Heart left ventricle (tissue), 16 donors: ENCODE measurements at regions not wholly inside any gene's neighbourhood (a gene's known extent, or its start where the extent isn't known, plus 50 kb on each side); places are given as distances from the start of the nearest gene placed in this dataset.

Experiments
- ATAC-seq, 4 donors: fragments of 200-7000 bp; cut with Tn5 transposase; one replicate each; pipeline ENCODE4 v1.9.1; 2020 to 2022; ENCODE audit warnings: moderate library complexity in 4 of 4, mild to moderate bottlenecking in 3 of 4, moderate number of reproducible peaks in 1 of 4
- DNase-seq, 5 donors: peaks; one replicate each; pipeline ENCODE4 v3.0.0-alpha.2; 2020
- H3K27ac ChIP-seq, 12 donors: fragments of 200-600 bp; sonication (generic) in 4 of 12; one replicate each; pipeline versions ENCODE4 v1.5.0 to v1.8.0; 2016 to 2022; ENCODE audit warnings: mild to moderate bottlenecking in 2 of 12
- H3K27me3 ChIP-seq, 9 donors: fragments of 200-600 bp; sonication (generic) in 2 of 9; one replicate each; pipeline versions ENCODE4 v1.5.1 to v1.8.0; 2016 to 2022; ENCODE audit warnings: mild to moderate bottlenecking in 3 of 9
- H3K36me3 ChIP-seq, 9 donors: fragments of 200-600 bp; sonication (generic) in 2 of 9; one replicate each; pipeline versions ENCODE4 v1.5.0 to v1.8.0; 2018 to 2022; ENCODE audit warnings: mild to moderate bottlenecking in 2 of 9
- H3K4me1 ChIP-seq, 12 donors: fragments of 200-600 bp; sonication (generic) in 4 of 12; one replicate each; pipeline versions ENCODE4 v1.5.0 to v1.8.0; 2016 to 2022; ENCODE audit warnings: mild to moderate bottlenecking in 3 of 12
- H3K4me3 ChIP-seq, 12 donors: fragments of 200-600 bp; sonication (generic) in 4 of 12; one replicate each; pipeline versions ENCODE4 v1.5.0 to v1.8.0; 2017 to 2022; ENCODE audit warnings: mild to moderate bottlenecking in 9 of 12, moderate library complexity in 4 of 12
- H3K9me3 ChIP-seq, 12 donors: fragments of 200-600 bp; sonication (generic) in 4 of 12; one replicate each; pipeline versions ENCODE4 v1.5.0 to v1.8.0; 2016 to 2022; ENCODE audit warnings: mild to moderate bottlenecking in 1 of 12
- CTCF ChIP-seq, 12 donors: fragments of 200-600 bp; sonication (generic) in 4 of 12; IDR thresholded peaks; one replicate each; pipeline versions ENCODE4 v1.5.0 to v1.8.0; 2018 to 2022; ENCODE audit warnings: antibody characterized with exemption in 12 of 12, mild to moderate bottlenecking in 5 of 12
- POLR2A ChIP-seq, 2 donors: fragments of 450-650 bp; IDR thresholded peaks; one replicate each; pipeline ENCODE4 v1.6.1; 2017; ENCODE audit warnings: antibody characterized with exemption in 2 of 2, mild to moderate bottlenecking in 2 of 2, moderate library complexity in 2 of 2
- WGBS, 4 donors: extraction: QIAGEN DNeasy Blood & Tissue Kit in 2 of 4; methylation state at CpG; one replicate each; pipeline versions ENCODE4 v1.1.5 to v1.1.7; 2013 to 2018; 5-methylcytosine and 5-hydroxymethylcytosine counted together
- intact Hi-C, 10 donors: fragments of 100-400 bp; cut with DNase I; formaldehyde crosslinking; loops; one replicate each; pipeline versions ENCODE4 v1.11.1 to v1.14.2; 2022
- donor health status: ischemic (EF 13 %, LVEDD 7.1; RV severe dilation, severe dysfunction).
- donor health status: healthy with polysubstance abuse.
- donor health status: DM: no; HTN: yes; CAD: no.
- donor health status: DM: no; HTN: no; CAD: no.
- donor health status: ischemic (EF 25% LVEDD 6.9; RV normal size, moderate dysfunction).
- donor health status: ischemic (EF 25% LVEDD 5.7; RV mildly dilated, moderate dysfunction).
- donor health status: healthy.
- donor health status: DM: yes; HTN: yes; CAD: no.
- donor health status: ischemic (EF 35%, LVEDD 5.7; RV mildly dilated, moderate dysfunction).
- donor health status: nonischemic (EF 11% LVEDD 7.7; RV severe dilation, severe dysfunction).
- donor health status: DM: yes; HTN: yes; CAD: no.
- donor health status: PGD.
- donor health status: ischemic (EF 29% LVEDD 5.4; RV normal size, mild dysfunction).
- donor health status: nonischemic (EF 23%, LVEDD 6.1; RV moderate dilation, normal function).

- WGBS, 4 donors = 66 to 78% (median 76%) methylated on average over 2 of the region's 2 CpGs
- H3K36me3 ChIP-seq = no peaks in the 10 kb centered on the region
- H3K4me3 ChIP-seq = no peak overlapping the region
- DNase-seq = no peak
- no peak for ATAC-seq
- no peaks in the 10 kb centered on the region for H3K4me1 ChIP-seq
- intact Hi-C loops = no loop called here
- H3K27me3 ChIP-seq = no peaks in the 10 kb centered on the region
- H3K9me3 ChIP-seq = peaks cover 0 to 38% (median 20%) of the 10 kb centered on the region in 12 donors
- no peak overlapping the region for H3K27ac ChIP-seq
- TF ChIP-seq POLR2A (IDR thresholded peaks at IDR 0.05) = no peak
- no peak for TF ChIP-seq CTCF (IDR thresholded peaks at IDR 0.05)
Observed at GRCh38 chr7:10756981-10757380, 216.7 kb upstream of the PHF14 start.

GRCh38 chr7:10759120-10759519, 214.6 kb upstream of the PHF14 start:
- Histone ChIP-seq H3K4me1 (no peaks in the 10 kb centered on the region), H3K4me3 (no peak overlapping the region), H3K9me3 (peaks cover 0 to 34% (median 20%) of the 10 kb centered on the region in 12 donors), H3K36me3 (no peaks in the 10 kb centered on the region), H3K27me3 (no peaks in the 10 kb centered on the region), H3K27ac (no peak overlapping the region)
- TF ChIP-seq POLR2A (IDR thresholded peaks at IDR 0.05) (no peak), CTCF (IDR thresholded peaks at IDR 0.05) (no peak)
- 80 to 91% (median 87%) methylated on average over 2 of the region's 2 CpGs for WGBS, 4 donors
- intact Hi-C loops = no loop called here
- ATAC-seq (no peak), DNase-seq (no peak)

- 60 to 66% (median 64%) methylated on average over 4 of the region's 4 CpGs for WGBS, 4 donors
- DNase-seq (no peak), ATAC-seq (no peak)
- no peak overlapping the region for H3K4me3 ChIP-seq
- H3K36me3 ChIP-seq = no peaks in the 10 kb centered on the region
- H3K27me3 ChIP-seq = no peaks in the 10 kb centered on the region
- peaks cover 0 to 4% (median 0%) of the 10 kb centered on the region in 12 donors for H3K9me3 ChIP-seq
- intact Hi-C loops = no loop called here
- no peaks in the 10 kb centered on the region for H3K4me1 ChIP-seq
- H3K27ac ChIP-seq = no peak overlapping the region
- no peak for TF ChIP-seq CTCF (IDR thresholded peaks at IDR 0.05)
- no peak for TF ChIP-seq POLR2A (IDR thresholded peaks at IDR 0.05)
Observed at GRCh38 chr7:10767771-10768170, 205.9 kb upstream of the PHF14 start.

GRCh38 chr7:10770176-10770575, 203.5 kb upstream of the PHF14 start:
- 75 to 83% (median 78%) methylated on average over 5 of the region's 5 CpGs for WGBS, 4 donors
- peaks cover 0 to 4% (median 0%) of the 10 kb centered on the region in 12 donors for H3K9me3 ChIP-seq
- H3K4me1 ChIP-seq = no peaks in the 10 kb centered on the region
- no peak overlapping the region for H3K27ac ChIP-seq
- no peaks in the 10 kb centered on the region for H3K27me3 ChIP-seq
- no peak for ATAC-seq
- no peaks in the 10 kb centered on the region for H3K36me3 ChIP-seq
- no peak for DNase-seq
- intact Hi-C loops = no loop called here
- H3K4me3 ChIP-seq = no peak overlapping the region
- TF ChIP-seq POLR2A (IDR thresholded peaks at IDR 0.05) = no peak
- no peak for TF ChIP-seq CTCF (IDR thresholded peaks at IDR 0.05)
